HL-60 (cell line): ENCODE measurements at regions not wholly inside any gene's neighbourhood (a gene's known extent, or its start where the extent isn't known, plus 50 kb on each side); places are given as distances from the start of the nearest gene placed in this dataset.

ENCODE experiments used
- GABPA ChIP-seq: IDR thresholded peaks from 2 replicates; pipeline ENCODE4 v1.6.1; 2012; ENCODE audit warnings: low read depth
- POLR2AphosphoS5 ChIP-seq: IDR thresholded peaks from 2 replicates; pipeline ENCODE4 v1.6.1; 2012; ENCODE audit warnings: low read depth
- SPI1 ChIP-seq: IDR thresholded peaks from 2 replicates; pipeline ENCODE4 v1.6.1; 2012; ENCODE audit warnings: low read depth, mild to moderate bottlenecking, borderline replicate concordance
- TF ChIP-seq, protein P1 (sequence below): IDR thresholded peaks from one replicate; pipeline ENCODE4 v1.5.1; 2011; ENCODE audit warnings: low read length, control low read depth, inconsistent platforms; ENCODE audit not compliant: insufficient read depth
- TF ChIP-seq, protein P2 (sequence below): IDR thresholded peaks from 2 replicates; pipeline ENCODE4 v1.6.1; 2012; ENCODE audit warnings: low read depth; ENCODE audit not compliant: insufficient replicate concordance

DNA sequence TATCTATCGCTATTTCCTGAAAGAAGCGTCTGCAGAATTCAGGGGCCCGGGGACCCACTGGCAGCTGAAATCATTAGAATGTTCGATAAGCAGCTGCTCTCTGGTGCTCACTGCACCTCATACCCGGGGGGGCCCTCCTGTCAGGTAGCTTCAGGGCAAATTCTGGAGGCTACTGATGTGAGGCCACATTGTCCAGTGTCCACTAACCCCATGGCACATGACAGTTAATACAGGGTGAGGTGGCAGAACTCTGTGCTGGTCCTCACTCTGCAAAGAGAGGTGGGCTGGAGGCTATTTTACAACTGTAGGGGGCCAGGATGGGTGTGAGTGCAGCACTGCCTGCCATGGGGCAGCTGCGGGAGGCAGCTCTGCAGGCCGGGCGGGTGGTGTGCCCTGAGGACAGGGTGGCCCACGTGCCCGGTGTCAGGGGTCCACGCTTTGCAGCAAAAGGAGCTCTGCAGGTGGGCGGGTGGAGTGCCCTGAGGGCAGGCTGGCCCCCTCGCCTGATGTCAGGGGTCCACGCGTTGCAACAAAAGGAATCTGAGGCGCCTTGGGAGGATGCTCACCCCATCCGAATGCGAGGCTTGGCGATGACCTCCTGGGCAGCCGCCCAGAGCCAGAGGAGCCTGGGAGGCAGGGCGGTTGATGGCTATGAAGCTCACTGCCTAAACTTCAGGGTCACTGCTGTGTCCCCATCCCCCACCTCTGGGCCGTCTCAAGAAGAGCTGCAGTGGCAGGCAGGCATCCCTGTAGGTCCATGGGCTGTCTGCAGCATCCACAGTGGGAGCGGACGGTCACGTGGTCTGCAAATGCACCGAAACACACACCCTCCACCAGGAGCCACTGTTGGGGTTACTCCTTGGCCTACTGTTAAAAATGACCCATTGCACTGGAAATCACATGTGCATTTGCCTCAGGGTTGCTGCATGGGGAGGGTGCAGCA, 207.0 kb upstream of the SALL3 start:
- TF ChIP-seq, protein P1, sequence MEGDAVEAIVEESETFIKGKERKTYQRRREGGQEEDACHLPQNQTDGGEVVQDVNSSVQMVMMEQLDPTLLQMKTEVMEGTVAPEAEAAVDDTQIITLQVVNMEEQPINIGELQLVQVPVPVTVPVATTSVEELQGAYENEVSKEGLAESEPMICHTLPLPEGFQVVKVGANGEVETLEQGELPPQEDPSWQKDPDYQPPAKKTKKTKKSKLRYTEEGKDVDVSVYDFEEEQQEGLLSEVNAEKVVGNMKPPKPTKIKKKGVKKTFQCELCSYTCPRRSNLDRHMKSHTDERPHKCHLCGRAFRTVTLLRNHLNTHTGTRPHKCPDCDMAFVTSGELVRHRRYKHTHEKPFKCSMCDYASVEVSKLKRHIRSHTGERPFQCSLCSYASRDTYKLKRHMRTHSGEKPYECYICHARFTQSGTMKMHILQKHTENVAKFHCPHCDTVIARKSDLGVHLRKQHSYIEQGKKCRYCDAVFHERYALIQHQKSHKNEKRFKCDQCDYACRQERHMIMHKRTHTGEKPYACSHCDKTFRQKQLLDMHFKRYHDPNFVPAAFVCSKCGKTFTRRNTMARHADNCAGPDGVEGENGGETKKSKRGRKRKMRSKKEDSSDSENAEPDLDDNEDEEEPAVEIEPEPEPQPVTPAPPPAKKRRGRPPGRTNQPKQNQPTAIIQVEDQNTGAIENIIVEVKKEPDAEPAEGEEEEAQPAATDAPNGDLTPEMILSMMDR = no peak
- TF ChIP-seq, protein P2, sequence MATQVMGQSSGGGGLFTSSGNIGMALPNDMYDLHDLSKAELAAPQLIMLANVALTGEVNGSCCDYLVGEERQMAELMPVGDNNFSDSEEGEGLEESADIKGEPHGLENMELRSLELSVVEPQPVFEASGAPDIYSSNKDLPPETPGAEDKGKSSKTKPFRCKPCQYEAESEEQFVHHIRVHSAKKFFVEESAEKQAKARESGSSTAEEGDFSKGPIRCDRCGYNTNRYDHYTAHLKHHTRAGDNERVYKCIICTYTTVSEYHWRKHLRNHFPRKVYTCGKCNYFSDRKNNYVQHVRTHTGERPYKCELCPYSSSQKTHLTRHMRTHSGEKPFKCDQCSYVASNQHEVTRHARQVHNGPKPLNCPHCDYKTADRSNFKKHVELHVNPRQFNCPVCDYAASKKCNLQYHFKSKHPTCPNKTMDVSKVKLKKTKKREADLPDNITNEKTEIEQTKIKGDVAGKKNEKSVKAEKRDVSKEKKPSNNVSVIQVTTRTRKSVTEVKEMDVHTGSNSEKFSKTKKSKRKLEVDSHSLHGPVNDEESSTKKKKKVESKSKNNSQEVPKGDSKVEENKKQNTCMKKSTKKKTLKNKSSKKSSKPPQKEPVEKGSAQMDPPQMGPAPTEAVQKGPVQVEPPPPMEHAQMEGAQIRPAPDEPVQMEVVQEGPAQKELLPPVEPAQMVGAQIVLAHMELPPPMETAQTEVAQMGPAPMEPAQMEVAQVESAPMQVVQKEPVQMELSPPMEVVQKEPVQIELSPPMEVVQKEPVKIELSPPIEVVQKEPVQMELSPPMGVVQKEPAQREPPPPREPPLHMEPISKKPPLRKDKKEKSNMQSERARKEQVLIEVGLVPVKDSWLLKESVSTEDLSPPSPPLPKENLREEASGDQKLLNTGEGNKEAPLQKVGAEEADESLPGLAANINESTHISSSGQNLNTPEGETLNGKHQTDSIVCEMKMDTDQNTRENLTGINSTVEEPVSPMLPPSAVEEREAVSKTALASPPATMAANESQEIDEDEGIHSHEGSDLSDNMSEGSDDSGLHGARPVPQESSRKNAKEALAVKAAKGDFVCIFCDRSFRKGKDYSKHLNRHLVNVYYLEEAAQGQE = no peak
- TF ChIP-seq POLR2AphosphoS5 (no peak), SPI1 (no peak), GABPA (no peak)
